ENCODE measurements at regions not wholly inside any gene's neighbourhood (a gene's known extent, or its start where the extent isn't known, plus 50 kb on each side); places are given as distances from the start of the nearest gene placed in this dataset.

DNA sequence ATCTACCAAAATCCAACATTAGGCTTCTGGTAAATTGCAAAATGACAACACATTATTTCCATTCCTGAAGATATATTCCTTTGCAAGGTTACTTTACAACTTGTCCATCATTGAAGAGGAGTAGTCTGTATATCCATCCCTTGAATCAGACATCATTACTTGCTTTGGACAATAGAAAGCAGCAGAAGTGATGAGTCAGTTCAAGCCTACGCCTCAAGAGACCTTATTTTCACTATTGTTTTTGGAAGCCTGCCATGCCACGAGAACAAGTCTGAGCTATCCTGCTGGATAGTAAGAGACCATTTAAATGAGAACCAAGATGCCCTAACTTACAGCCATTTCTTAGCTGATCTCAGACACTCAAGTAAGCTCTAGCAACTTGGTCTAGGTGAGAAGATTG, 246.0 kb upstream of the HHIP start:
- Histone ChIP-seq H3K9me3 (no peaks in the 10 kb centered on the region), H3K4me1 (no peaks in the 10 kb centered on the region), H3K4me3 (no peak overlapping the region), H3K27ac (no peak overlapping the region), H3K27me3 (no peaks in the 10 kb centered on the region), H3K36me3 (no peaks in the 10 kb centered on the region)
- no peak for DNase-seq (ENCODE audit: low spot score in 2 of 2)
- intact Hi-C loops (cut with DNase I) = no loop called here
- TF ChIP-seq, protein P1, sequence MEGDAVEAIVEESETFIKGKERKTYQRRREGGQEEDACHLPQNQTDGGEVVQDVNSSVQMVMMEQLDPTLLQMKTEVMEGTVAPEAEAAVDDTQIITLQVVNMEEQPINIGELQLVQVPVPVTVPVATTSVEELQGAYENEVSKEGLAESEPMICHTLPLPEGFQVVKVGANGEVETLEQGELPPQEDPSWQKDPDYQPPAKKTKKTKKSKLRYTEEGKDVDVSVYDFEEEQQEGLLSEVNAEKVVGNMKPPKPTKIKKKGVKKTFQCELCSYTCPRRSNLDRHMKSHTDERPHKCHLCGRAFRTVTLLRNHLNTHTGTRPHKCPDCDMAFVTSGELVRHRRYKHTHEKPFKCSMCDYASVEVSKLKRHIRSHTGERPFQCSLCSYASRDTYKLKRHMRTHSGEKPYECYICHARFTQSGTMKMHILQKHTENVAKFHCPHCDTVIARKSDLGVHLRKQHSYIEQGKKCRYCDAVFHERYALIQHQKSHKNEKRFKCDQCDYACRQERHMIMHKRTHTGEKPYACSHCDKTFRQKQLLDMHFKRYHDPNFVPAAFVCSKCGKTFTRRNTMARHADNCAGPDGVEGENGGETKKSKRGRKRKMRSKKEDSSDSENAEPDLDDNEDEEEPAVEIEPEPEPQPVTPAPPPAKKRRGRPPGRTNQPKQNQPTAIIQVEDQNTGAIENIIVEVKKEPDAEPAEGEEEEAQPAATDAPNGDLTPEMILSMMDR (IDR thresholded peaks at IDR 0.05) = no peak

DNA sequence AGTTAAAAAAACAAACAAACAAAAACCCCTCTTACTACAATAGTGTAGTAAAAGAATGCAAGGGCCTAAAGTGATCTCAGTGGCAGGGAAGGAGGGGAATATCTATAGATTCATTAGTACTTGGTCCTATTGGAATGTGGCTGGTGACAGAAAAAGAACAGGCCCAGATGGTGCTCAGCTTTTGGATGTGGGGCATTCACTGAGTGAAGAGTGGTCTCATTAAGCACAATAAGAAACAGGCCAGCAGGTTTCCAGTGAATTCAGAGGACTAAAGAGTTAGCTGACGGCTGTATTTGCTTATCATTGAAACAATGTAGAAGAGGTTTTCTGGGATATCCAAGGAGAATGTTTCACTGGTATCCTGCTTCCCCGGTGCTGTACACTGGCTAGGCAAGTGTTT, 243.8 kb upstream of the HHIP start:
- H3K27me3 ChIP-seq = no peaks in the 10 kb centered on the region
- H3K4me3 ChIP-seq = no peak overlapping the region
- no peak for DNase-seq (ENCODE audit: low spot score in 2 of 2)
- no peaks in the 10 kb centered on the region for H3K9me3 ChIP-seq
- TF ChIP-seq, protein P1 (IDR thresholded peaks at IDR 0.05) = no peak
- H3K27ac ChIP-seq = no peak overlapping the region
- H3K4me1 ChIP-seq = no peaks in the 10 kb centered on the region
- intact Hi-C loops (cut with DNase I) = no loop called here
- H3K36me3 ChIP-seq = no peaks in the 10 kb centered on the region

DNA sequence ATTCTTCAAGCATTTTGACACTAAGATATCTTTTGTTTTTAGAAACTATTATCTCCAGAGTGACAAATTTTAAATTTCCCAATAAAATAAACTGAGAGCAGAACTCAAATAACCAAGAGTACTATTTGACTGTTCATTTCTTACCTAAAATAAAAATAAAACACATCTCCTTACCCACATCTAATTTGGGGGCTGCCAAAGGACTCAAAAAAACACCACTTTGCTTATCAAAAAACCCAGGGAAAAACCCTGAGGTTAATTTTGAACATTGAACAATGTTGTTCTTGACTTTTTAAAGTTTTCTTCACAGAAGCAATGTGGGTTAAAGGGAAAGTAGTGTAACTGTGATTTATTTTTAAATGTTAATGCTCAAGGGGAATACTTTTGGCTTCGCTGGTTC, 243.0 kb upstream of the HHIP start:
- Histone ChIP-seq H3K27me3 (no peaks in the 10 kb centered on the region), H3K36me3 (no peaks in the 10 kb centered on the region), H3K4me3 (no peak overlapping the region), H3K4me1 (no peaks in the 10 kb centered on the region), H3K27ac (no peak overlapping the region), H3K9me3 (no peaks in the 10 kb centered on the region)
- intact Hi-C loops (cut with DNase I) = no loop called here
- no peak for DNase-seq (ENCODE audit: low spot score in 2 of 2)
- TF ChIP-seq, protein P1 (IDR thresholded peaks at IDR 0.05) = no peak

DNA sequence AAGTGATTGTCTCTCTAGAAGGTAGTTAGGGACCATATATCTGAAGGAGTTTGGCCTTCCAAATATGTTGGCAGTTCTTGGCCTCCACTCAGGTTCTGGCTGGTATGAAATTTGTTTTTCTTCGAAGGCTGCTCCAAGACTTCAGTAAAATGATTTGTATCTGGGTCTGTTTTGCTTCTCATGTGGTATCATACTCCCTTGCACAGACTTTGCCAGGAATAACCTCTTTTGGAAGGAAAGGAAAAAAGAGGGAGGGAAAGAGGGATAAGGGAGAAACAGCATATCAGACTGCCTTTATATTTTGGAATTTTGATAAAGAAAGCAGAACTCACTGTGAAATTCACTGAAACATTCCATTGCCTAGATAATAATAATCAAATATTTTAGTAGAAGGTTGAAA, 242.1 kb upstream of the HHIP start:
- no peak for DNase-seq (ENCODE audit: low spot score in 2 of 2)
- H3K27me3 ChIP-seq = no peaks in the 10 kb centered on the region
- H3K4me3 ChIP-seq = no peak overlapping the region
- H3K4me1 ChIP-seq = no peaks in the 10 kb centered on the region
- intact Hi-C loops (cut with DNase I) = no loop called here
- no peak overlapping the region for H3K27ac ChIP-seq
- no peaks in the 10 kb centered on the region for H3K9me3 ChIP-seq
- H3K36me3 ChIP-seq = no peaks in the 10 kb centered on the region
- TF ChIP-seq, protein P1 (IDR thresholded peaks at IDR 0.05) = no peak

DNA sequence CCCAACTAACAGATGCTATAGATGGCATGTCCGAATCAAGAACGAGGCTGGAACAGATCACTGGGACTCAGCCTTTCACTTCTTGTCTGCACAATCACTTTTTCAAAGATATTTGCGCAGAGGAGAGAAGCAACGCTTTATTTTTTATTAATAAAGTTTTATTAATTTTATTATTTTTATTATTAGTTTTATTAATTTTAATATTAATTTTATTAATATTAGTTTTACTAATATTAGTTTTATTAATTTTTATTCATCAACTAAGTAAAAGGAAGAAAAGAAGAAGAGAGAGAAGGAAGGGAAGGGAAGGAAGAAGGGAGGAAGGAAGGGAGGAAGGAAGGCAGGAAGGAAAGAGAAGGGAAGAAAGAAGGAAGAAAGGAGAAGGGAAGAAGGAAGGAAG, 236.4 kb upstream of the HHIP start:
- no peaks in the 10 kb centered on the region for H3K27me3 ChIP-seq
- no peaks in the 10 kb centered on the region for H3K4me1 ChIP-seq
- intact Hi-C loops (cut with DNase I) = no loop called here
- no peak overlapping the region for H3K27ac ChIP-seq
- H3K9me3 ChIP-seq = no peaks in the 10 kb centered on the region
- H3K36me3 ChIP-seq = no peaks in the 10 kb centered on the region
- TF ChIP-seq, protein P1 (IDR thresholded peaks at IDR 0.05) = no peak
- DNase-seq (ENCODE audit: low spot score in 2 of 2) = no peak
- H3K4me3 ChIP-seq = no peak overlapping the region

DNA sequence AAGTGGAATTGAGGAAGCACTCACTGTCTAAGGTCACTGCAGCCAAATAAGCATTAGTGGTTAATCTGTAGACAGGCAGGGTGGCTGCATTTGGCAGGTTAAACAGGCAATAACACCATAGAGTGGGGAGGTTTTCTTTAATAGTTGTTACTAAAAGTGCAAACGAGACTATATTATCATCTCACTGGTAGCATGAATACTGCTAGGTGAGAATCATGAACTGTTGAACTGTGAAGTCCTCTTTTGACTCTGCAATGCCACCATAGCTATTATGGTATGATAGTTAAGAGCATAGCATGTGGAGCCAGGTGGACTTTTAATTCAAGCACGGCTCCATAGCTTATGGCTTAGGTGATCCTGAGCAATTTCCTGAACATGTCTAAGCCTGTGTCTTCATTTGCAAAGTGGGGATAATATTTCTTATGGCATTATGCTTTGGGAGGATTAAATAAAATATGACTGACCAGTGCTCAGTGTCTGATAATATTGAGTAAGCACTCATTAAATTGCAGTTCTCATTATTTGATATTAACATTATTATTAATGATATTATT, 235.6 kb upstream of the HHIP start:
- no peaks in the 10 kb centered on the region for H3K4me1 ChIP-seq
- no peak overlapping the region for H3K27ac ChIP-seq
- H3K27me3 ChIP-seq = no peaks in the 10 kb centered on the region
- no peaks in the 10 kb centered on the region for H3K36me3 ChIP-seq
- DNase-seq (ENCODE audit: low spot score in 2 of 2) = no peak
- TF ChIP-seq, protein P1 (IDR thresholded peaks at IDR 0.05) = no peak
- H3K9me3 ChIP-seq = no peaks in the 10 kb centered on the region
- H3K4me3 ChIP-seq = no peak overlapping the region
- intact Hi-C loops (cut with DNase I) = no loop called here
